HG03039 (cell line): ENCODE measurements at regions not wholly inside any gene's neighbourhood (a gene's known extent, or its start where the extent isn't known, plus 50 kb on each side); places are given as distances from the start of the nearest gene placed in this dataset.
"Not testable (repeated sequence)": the region's sequence is repeated elsewhere in the genome, so short reads cannot be mapped to it uniquely, and the experiment has no call there.

ENCODE experiments used
- ATAC-seq: cut with Tn5 transposase; IDR thresholded peaks from one replicate; pipeline ENCODE4 v1.9.1; 2021; ENCODE audit warnings: mild to moderate bottlenecking, moderate library complexity; ENCODE audit not compliant: unreplicated experiment

GRCh38 chr2:5561006-5561405, 131.2 kb upstream of the SOX11 start:
- ATAC-seq, result no peak

- no peak for ATAC-seq
Measured at GRCh38 chr2:5562426-5562825, 129.8 kb upstream of the SOX11 start.

GRCh38 chr2:5562865-5563264, 129.3 kb upstream of the SOX11 start:
- ATAC-seq, result no peak

- no peak for ATAC-seq
Measured at GRCh38 chr2:5563411-5563810, 128.8 kb upstream of the SOX11 start.

GRCh38 chr2:5569256-5569655, 122.9 kb upstream of the SOX11 start:
- no peak for ATAC-seq

- no peak for ATAC-seq
Measured at GRCh38 chr2:5576015-5576414, 116.2 kb upstream of the SOX11 start.

- ATAC-seq, result no peak
Measured at GRCh38 chr2:5587766-5588165, 104.4 kb upstream of the SOX11 start.

- ATAC-seq, result no peak
Measured at GRCh38 chr2:5588601-5589000, 103.6 kb upstream of the SOX11 start.

- no peak for ATAC-seq
Measured at GRCh38 chr2:5589183-5589582, 103.0 kb upstream of the SOX11 start.

- ATAC-seq, result no peak
Measured at GRCh38 chr2:5590886-5591285, 101.3 kb upstream of the SOX11 start.

GRCh38 chr2:5592916-5593315, 99.3 kb upstream of the SOX11 start:
- ATAC-seq, result no peak

GRCh38 chr2:5594249-5594695, 97.9 kb upstream of the SOX11 start:
- ATAC-seq, result no peak

GRCh38 chr2:5596868-5597267, 95.3 kb upstream of the SOX11 start:
- no peak for ATAC-seq

- ATAC-seq, result no peak
Measured at GRCh38 chr2:5598156-5598555, 94.0 kb upstream of the SOX11 start.

GRCh38 chr2:5609201-5609600, 83.0 kb upstream of the SOX11 start:
- no peak for ATAC-seq

GRCh38 chr2:5612666-5613065, 79.5 kb upstream of the SOX11 start:
- ATAC-seq, result no peak

- ATAC-seq, result no peak
Measured at GRCh38 chr2:5616019-5616418, 76.2 kb upstream of the SOX11 start.

GRCh38 chr2:5617358-5617757, 74.8 kb upstream of the SOX11 start:
- ATAC-seq, result no peak

GRCh38 chr2:5617796-5618195, 74.4 kb upstream of the SOX11 start:
- ATAC-seq, result no peak

- no peak for ATAC-seq
Measured at GRCh38 chr2:5618271-5618670, 73.9 kb upstream of the SOX11 start.

GRCh38 chr2:5625556-5626065, 66.6 kb upstream of the SOX11 start:
- not testable (repeated sequence) for ATAC-seq

- ATAC-seq, result not testable (repeated sequence)
Measured at GRCh38 chr2:5628484-5628883, 63.7 kb upstream of the SOX11 start.

GRCh38 chr2:5629510-5629909, 62.7 kb upstream of the SOX11 start:
- not testable (repeated sequence) for ATAC-seq
